Inflammatory macrophage treated with lipopolysaccharide for 1 hour (primary cell): ENCODE measurements at regions not wholly inside any gene's neighbourhood (a gene's known extent, or its start where the extent isn't known, plus 50 kb on each side); places are given as distances from the start of the nearest gene placed in this dataset.

Experiments
- DNase-seq, 2 donors: peaks; one replicate each; pipeline ENCODE4 v3.0.0-alpha.2; 2020 to 2022

GRCh38 chr1:191852907-191853306, 305.4 kb upstream of the RGS18 start:
- DNase-seq = no peak

- no peak for DNase-seq
Observed at GRCh38 chr1:191857600-191857999, 300.7 kb upstream of the RGS18 start.

DNA sequence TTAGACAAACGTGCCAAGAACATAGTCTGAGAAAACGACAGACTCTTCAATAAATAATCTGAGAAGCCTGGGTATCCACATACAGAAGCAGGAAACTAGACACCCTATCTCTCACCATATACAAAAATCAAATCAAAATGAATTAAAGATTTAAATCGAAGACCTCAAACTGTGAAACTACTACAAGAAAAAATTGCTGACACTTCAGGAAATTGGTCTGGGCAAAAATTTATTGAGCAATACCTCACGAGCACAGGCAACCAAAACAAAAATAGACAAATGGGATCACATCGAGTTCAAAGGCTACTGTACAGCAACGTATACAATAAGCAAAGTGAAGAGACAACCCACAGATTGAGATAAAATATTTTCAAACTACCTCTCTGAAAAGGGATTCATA, 292.8 kb upstream of the RGS18 start:
- DNase-seq = no peak

GRCh38 chr1:191866155-191866554, 292.1 kb upstream of the RGS18 start:
- DNase-seq = no peak

- no peak for DNase-seq
Observed at GRCh38 chr1:191869790-191870312, 288.4 kb upstream of the RGS18 start.

DNA sequence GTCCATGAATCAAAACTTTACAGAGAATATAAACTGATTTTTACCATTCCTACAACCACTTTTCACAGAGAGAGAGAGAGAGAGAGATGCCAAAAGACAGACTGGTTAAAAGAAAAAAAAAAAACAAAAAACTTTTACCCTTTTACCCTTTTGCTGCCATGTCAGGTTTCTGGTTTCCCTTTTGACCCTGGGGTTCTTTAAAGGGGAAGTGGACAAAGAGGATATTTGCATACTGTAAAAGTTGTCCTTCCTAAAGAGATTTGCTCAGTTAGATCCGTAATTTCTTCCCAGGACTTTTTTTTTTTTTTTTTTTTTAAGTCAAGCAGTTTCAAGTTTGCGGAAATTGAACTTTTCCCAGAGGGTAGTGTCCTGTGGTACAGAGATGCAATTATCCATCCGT, 287.8 kb upstream of the RGS18 start:
- DNase-seq = peak; percentile 8

GRCh38 chr1:191875994-191876393, 282.3 kb upstream of the RGS18 start:
- no peak for DNase-seq

GRCh38 chr1:191876631-191877030, 281.6 kb upstream of the RGS18 start:
- no peak for DNase-seq

- DNase-seq = no peak
Observed at GRCh38 chr1:191882870-191883269, 275.4 kb upstream of the RGS18 start.

GRCh38 chr1:191886977-191887376, 271.3 kb upstream of the RGS18 start:
- no peak for DNase-seq

- DNase-seq = no peak
Observed at GRCh38 chr1:191888996-191889622, 269.2 kb upstream of the RGS18 start.

- DNase-seq = no peak
Observed at GRCh38 chr1:191889623-191890003, 268.6 kb upstream of the RGS18 start.

GRCh38 chr1:191890433-191891088, 267.7 kb upstream of the RGS18 start:
- no peak for DNase-seq

DNA sequence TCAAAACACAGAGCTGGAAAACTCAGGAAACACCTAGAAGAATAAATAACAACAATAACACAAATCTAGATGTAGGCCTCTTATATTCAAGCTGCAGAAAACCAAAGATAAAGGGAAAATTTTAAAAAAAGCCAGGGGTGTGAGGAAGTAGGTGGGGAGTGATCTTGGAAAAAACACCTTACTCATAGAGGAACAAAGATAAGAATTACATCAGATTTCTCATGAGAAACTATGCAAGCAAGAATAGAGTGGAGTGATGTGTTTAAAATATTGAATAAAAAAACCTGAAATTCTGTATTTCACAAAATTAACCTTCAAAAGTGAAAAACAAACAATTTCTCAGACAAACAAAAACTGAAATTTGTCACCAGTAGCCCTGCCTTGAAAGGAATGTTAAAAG, 265.5 kb upstream of the RGS18 start:
- peak in 1 of 2 donors; percentile 1 for DNase-seq

DNA sequence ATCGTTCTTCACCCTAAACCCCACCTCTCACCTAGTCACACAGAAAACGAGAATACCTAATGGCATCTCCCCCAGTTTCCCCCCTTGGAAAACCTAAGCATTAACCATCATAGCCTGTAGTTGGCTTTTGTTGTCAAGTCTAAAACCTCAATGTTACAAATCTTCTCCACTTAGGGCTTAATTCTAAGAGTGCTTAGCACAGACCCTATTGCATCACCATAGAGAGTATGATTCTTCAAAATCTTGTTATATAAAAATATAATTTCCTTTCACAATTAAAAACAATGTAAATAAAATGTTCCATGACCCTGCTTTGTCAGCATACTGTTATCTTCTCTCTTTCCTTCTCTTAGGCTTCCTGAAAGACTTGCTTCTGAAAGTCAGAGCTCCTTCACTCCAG, 263.2 kb upstream of the RGS18 start:
- DNase-seq = no peak

- no peak for DNase-seq
Observed at GRCh38 chr1:191895462-191896058, 262.7 kb upstream of the RGS18 start.

DNA sequence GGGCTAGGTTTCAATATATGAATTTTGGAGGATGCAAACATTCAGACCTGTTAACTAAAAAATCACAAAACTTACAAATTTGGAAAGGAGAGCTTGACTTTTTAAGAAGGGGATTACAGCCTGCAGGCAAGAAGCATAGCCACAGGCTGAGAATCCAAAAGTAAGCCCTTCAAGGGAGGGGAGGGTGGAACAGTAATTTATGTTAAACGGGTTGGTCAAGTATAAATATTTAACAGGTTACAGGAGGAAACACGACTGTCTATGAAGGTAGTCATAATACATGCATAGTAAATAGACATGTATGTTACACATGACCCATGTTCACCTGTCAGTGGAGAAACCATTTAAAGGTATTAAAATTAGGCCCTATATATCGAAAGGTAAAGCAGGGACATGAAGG, 261.1 kb upstream of the RGS18 start:
- no peak for DNase-seq

- DNase-seq = no peak
Observed at GRCh38 chr1:191901651-191902050, 256.6 kb upstream of the RGS18 start.

DNA sequence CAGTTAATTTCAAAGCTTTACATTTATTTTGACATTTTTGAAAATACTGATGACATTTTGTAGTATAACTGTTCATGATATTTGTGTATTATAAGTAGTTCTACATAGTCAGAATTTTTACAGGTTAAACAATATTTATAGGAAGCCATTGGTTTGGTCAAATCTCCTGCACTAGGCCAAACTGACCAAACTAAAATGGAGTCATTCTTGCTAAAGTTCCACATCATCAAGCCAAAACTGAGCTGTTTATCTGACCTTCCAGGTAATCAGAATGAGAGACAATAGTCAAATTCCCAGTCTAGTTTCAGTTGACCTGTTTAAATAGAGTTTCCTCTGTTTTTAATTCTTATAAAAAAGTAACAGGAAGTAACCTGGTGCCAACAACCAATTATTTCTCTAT, 253.3 kb upstream of the RGS18 start:
- no peak for DNase-seq

DNA sequence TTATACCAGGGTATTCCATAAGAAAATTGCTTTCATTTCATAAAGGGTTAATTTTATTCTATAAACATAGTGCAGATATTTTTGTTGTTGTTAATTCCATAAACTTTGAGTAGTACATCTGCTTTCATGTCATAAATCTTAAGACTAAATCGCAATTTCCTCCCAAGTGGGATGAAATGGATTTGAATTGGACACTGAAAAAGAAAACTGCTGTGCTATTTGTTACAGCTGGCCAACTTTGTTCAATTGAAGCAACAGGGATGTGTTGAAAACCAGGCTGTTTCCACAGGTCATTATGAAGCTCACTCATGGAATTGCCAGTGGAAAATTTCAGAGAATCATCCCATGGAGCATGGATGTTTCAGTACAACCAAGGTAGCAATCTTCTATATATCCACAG, 252.5 kb upstream of the RGS18 start:
- no peak for DNase-seq

DNA sequence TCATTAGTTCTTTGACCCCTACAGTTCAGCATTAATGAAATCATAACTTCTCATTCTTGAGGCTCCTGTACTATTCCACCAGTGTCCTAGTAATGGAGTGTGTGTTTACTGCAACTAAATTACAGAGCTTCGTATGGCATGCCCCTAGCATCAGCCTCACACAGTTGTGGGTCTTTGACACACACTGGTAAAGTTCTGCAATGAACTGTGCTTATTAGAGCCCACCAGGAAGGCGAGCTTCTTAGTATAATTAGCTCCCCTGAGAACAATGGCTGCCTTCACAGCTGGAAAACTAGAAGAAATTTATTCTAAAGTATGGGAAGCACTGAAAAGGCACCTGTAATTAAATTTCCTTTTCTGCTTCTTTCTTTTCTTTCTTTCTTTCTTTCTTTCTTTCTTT, 251.1 kb upstream of the RGS18 start:
- DNase-seq = no peak

DNA sequence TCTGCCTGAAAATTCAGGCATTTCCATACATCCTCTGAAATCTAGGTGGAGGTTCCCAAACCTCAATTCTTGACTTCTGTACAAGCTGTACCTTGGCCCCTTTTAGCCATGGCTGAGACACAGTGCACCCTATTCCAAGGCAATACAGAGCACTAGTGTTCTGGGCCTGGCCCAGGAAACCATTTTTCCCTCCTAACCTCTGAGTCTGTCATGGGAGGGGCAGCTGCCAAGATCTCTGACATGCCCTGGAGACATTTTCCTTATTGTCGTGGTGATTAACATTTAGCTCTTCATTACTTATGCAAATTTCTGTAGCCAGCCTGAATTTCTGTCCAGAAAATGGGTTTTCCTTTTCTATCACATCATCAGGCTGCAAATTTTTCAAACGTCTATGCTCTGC, 248.0 kb upstream of the RGS18 start:
- no peak for DNase-seq

DNA sequence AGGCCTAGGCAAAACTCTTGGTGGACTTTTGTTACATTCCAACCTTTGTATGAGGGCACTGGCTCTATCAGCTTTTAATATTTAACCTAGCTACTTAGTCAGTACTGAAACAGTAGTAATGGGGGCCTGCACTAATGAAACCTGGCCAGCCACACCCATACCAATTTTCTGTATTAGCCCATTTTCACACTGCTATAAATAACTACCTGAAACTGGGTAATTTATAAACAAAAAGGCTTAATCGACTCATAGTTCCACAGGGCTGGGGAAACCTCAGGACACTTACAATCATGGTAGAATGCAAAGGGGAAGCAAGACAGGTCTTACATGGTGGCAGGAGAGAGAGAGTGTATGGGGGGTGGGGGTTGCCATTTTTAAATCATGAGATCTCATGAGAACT, 245.7 kb upstream of the RGS18 start:
- no peak for DNase-seq

GRCh38 chr1:191913260-191913977, 244.8 kb upstream of the RGS18 start:
- no peak for DNase-seq
